Activated CD4-positive, alpha-beta memory T cell treated with anti-CD3 and anti-CD28 coated beads, Interleukin-2, amount 10 ng/mL, durations not matched to agents 7 days and 5 days (primary cell): ENCODE measurements at regions not wholly inside any gene's neighbourhood (a gene's known extent, or its start where the extent isn't known, plus 50 kb on each side); places are given as distances from the start of the nearest gene placed in this dataset.

Experiments used
- CTCF ChIA-PET: fragments of 350-600 bp; sonication (Branson Sonifier 250); formaldehyde crosslinking; loops from one replicate; lab custom pipeline; 2021; ENCODE audit warnings: antibody characterized with exemption, inconsistent platforms; lab: Charles Lee
- POLR2A ChIA-PET: fragments of 350-600 bp; sonication (Branson Sonifier 250); formaldehyde crosslinking; loops from one replicate; lab custom pipeline; 2021; ENCODE audit warnings: antibody characterized with exemption; lab: Charles Lee
- DNase-seq: peaks from one replicate; pipeline ENCODE4 v3.0.0-alpha.2; 2020
- H3K27ac Mint-ChIP-seq: one replicate; pipeline ENCODE4 v1.8.0; 2021; ENCODE audit warnings: mild to moderate bottlenecking, mixed read lengths
- H3K27me3 Mint-ChIP-seq: one replicate; pipeline ENCODE4 v1.8.0; 2021; ENCODE audit warnings: mixed read lengths
- H3K36me3 Mint-ChIP-seq: one replicate; pipeline ENCODE4 v1.8.0; 2021; ENCODE audit warnings: low read depth, mixed read lengths
- H3K4me1 Mint-ChIP-seq: one replicate; pipeline ENCODE4 v1.8.0; 2021; ENCODE audit warnings: mixed read lengths
- H3K4me3 Mint-ChIP-seq: one replicate; pipeline ENCODE4 v1.8.0; 2021; ENCODE audit warnings: mild to moderate bottlenecking, mixed read lengths
- H3K9me3 Mint-ChIP-seq: one replicate; pipeline ENCODE4 v1.8.0; 2021; ENCODE audit warnings: mixed read lengths

- no peaks in the 10 kb centered on the region for H3K27me3 Mint-ChIP-seq
- H3K4me1 Mint-ChIP-seq: no peaks in the 10 kb centered on the region
- no peak for DNase-seq
- ChIA-PET CTCF (no interaction called here), POLR2A (no interaction called here)
- no peaks in the 10 kb centered on the region for H3K36me3 Mint-ChIP-seq
- H3K9me3 Mint-ChIP-seq: peaks cover 10% of the 10 kb centered on the region
- no peak overlapping the region for H3K4me3 Mint-ChIP-seq
- H3K27ac Mint-ChIP-seq: no peak overlapping the region
Observed at GRCh38 chr4:32475710-32476109, 1755.5 kb downstream of the PCDH7 start.

GRCh38 chr4:32477518-32477917 lies 1757.3 kb downstream of the PCDH7 start:
- DNase-seq: no peak
- Mint-ChIP-seq H3K9me3 (peaks cover 18% of the 10 kb centered on the region), H3K4me1 (no peaks in the 10 kb centered on the region), H3K36me3 (no peaks in the 10 kb centered on the region), H3K27ac (no peak overlapping the region), H3K27me3 (no peaks in the 10 kb centered on the region), H3K4me3 (no peak overlapping the region)
- POLR2A ChIA-PET: no interaction called here
- CTCF ChIA-PET: no interaction called here

DNA sequence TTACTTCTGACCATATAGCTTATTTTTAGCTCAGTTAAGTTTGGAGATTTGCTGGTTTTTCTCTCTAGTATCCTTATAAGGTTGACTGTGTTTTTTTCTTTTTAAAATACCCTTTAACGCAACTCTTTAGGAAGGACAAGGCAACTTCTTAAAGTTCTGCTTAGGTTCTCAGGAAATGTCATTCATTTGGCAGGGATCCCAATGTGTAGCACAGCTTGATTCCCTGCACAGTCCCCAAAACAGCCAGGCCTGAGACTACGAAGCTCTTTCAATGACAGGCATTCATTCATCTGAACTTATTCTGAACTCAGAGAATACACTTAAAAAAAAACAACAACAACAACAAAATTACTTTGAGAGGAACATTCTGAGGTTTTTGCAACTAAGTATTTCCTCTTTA lies 1765.8 kb downstream of the PCDH7 start:
- Mint-ChIP-seq H3K4me3 (no peak overlapping the region), H3K4me1 (no peaks in the 10 kb centered on the region), H3K27ac (no peak overlapping the region), H3K9me3 (peaks cover 10% of the 10 kb centered on the region), H3K36me3 (no peaks in the 10 kb centered on the region), H3K27me3 (no peaks in the 10 kb centered on the region)
- DNase-seq: no peak
- POLR2A ChIA-PET: no interaction called here
- CTCF ChIA-PET: no interaction called here

GRCh38 chr4:32488690-32489089 lies 1768.5 kb downstream of the PCDH7 start:
- Mint-ChIP-seq H3K27me3 (no peaks in the 10 kb centered on the region), H3K36me3 (no peaks in the 10 kb centered on the region), H3K4me1 (no peaks in the 10 kb centered on the region), H3K9me3 (peaks cover 3% of the 10 kb centered on the region), H3K4me3 (no peak overlapping the region), H3K27ac (no peak overlapping the region)
- CTCF ChIA-PET: no interaction called here
- POLR2A ChIA-PET: no interaction called here
- DNase-seq: no peak

DNA sequence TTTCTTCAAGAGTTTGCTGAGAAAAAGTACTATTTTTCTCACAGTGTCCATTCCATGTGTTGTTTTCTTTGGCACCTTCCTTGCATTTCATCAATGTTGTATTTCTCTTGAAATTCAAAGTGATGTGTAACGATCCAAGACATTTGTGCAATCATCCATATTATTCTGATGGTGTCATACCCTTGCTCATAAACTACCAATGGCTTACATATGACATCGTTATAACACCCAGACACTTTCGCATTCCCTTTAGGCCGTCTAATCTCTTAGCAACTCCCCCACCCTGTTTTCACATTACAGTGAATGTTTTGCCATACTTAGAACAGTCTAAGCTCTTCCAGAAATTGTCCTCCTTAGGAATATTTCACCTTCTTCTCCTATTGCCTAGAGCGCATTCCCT lies 1779.0 kb downstream of the PCDH7 start:
- no peak overlapping the region for H3K27ac Mint-ChIP-seq
- CTCF ChIA-PET: no interaction called here
- peaks cover 6% of the 10 kb centered on the region for H3K9me3 Mint-ChIP-seq
- H3K4me1 Mint-ChIP-seq: no peaks in the 10 kb centered on the region
- H3K36me3 Mint-ChIP-seq: no peaks in the 10 kb centered on the region
- no peak overlapping the region for H3K4me3 Mint-ChIP-seq
- DNase-seq: no peak
- H3K27me3 Mint-ChIP-seq: no peaks in the 10 kb centered on the region
- POLR2A ChIA-PET: no interaction called here

GRCh38 chr4:32503241-32503640 lies 1783.1 kb downstream of the PCDH7 start:
- Mint-ChIP-seq H3K36me3 (no peaks in the 10 kb centered on the region), H3K4me3 (no peak overlapping the region), H3K4me1 (no peaks in the 10 kb centered on the region), H3K9me3 (peaks cover 12% of the 10 kb centered on the region), H3K27me3 (no peaks in the 10 kb centered on the region), H3K27ac (no peak overlapping the region)
- ChIA-PET CTCF (no interaction called here), POLR2A (no interaction called here)
- DNase-seq: no peak

DNA sequence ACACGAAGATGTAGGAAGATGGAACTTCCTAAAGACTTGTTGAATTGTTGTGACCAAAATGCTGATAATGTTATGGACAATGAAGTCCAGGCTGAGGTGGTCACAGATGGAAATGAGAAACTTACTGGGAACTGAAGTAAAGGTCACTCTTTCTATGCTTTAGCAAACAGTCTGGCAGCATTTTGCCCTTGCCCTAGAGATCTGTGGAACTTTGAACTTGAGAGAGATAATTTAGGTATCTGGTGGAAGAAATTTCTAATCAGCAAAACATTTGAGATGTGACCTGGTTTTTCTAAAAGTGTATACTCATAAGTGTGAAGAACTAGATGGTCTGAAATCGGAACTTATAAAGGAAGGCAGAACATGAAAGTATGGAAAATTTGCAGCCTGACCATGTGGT lies 1785.9 kb downstream of the PCDH7 start:
- Mint-ChIP-seq H3K27ac (no peak overlapping the region), H3K36me3 (no peaks in the 10 kb centered on the region), H3K4me1 (no peaks in the 10 kb centered on the region), H3K4me3 (no peak overlapping the region), H3K9me3 (peaks cover 8% of the 10 kb centered on the region), H3K27me3 (no peaks in the 10 kb centered on the region)
- ChIA-PET POLR2A (no interaction called here), CTCF (no interaction called here)
- no peak for DNase-seq

GRCh38 chr4:32519060-32519459 lies 1798.9 kb downstream of the PCDH7 start:
- Mint-ChIP-seq H3K4me3 (no peak overlapping the region), H3K36me3 (no peaks in the 10 kb centered on the region), H3K4me1 (no peaks in the 10 kb centered on the region), H3K27ac (no peak overlapping the region), H3K9me3 (peaks cover 11% of the 10 kb centered on the region), H3K27me3 (no peaks in the 10 kb centered on the region)
- ChIA-PET CTCF (no interaction called here), POLR2A (no interaction called here)
- DNase-seq: no peak

DNA sequence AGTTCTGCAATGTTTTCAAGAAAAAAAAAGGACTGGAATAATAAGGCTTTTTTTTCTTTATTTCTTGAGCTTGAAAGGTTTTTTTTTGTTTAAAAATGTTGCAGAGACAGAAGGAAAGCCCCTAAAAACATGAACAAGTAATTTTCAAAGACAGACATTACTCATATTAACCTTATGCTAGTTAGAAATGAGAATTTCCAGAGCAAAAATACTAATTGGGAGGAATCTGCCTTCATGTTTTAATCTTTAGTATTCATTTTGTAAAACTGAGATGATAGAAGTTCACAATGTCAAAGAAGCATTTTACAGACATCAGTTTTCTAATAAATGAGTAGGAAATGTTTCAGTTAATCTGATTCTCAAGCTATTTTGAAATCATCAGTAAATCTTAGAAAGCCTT lies 1805.3 kb downstream of the PCDH7 start:
- no peaks in the 10 kb centered on the region for H3K4me1 Mint-ChIP-seq
- no peak overlapping the region for H3K4me3 Mint-ChIP-seq
- DNase-seq: no peak
- H3K27me3 Mint-ChIP-seq: no peaks in the 10 kb centered on the region
- H3K9me3 Mint-ChIP-seq: peaks cover 11% of the 10 kb centered on the region
- ChIA-PET CTCF (no interaction called here), POLR2A (no interaction called here)
- no peak overlapping the region for H3K27ac Mint-ChIP-seq
- no peaks in the 10 kb centered on the region for H3K36me3 Mint-ChIP-seq

DNA sequence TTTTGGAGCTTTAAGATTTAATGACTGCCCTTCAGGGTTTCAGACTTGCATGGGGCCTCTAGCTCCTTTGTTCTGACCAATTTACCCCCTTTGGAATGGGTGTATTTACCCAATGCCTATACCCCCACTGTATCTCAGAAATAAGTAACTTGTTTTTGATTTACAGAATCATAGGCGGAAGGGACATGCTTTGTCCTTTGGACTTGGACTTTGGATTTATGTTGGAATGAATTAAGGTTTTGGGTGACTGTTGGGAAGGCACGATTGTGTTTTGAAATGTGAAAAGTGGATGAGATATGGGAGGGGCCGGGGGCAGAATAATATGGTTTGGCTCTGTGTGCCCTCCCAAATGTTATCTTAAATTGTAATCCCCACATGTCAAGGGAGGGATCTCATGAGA lies 1824.7 kb downstream of the PCDH7 start:
- POLR2A ChIA-PET: no interaction called here
- Mint-ChIP-seq H3K9me3 (peaks cover 6% of the 10 kb centered on the region), H3K36me3 (no peaks in the 10 kb centered on the region), H3K27ac (no peak overlapping the region), H3K27me3 (no peaks in the 10 kb centered on the region), H3K4me3 (no peak overlapping the region), H3K4me1 (no peaks in the 10 kb centered on the region)
- no peak for DNase-seq
- CTCF ChIA-PET: no interaction called here

- no peaks in the 10 kb centered on the region for H3K27me3 Mint-ChIP-seq
- peaks cover 2% of the 10 kb centered on the region for H3K9me3 Mint-ChIP-seq
- H3K27ac Mint-ChIP-seq: no peak overlapping the region
- POLR2A ChIA-PET: no interaction called here
- H3K36me3 Mint-ChIP-seq: no peaks in the 10 kb centered on the region
- no peaks in the 10 kb centered on the region for H3K4me1 Mint-ChIP-seq
- DNase-seq: no peak
- CTCF ChIA-PET: no interaction called here
- H3K4me3 Mint-ChIP-seq: no peak overlapping the region
Observed at GRCh38 chr4:32551943-32552342, 1831.8 kb downstream of the PCDH7 start.

GRCh38 chr4:32560306-32560705 lies 1840.1 kb downstream of the PCDH7 start:
- H3K27me3 Mint-ChIP-seq: no peaks in the 10 kb centered on the region
- H3K36me3 Mint-ChIP-seq: no peaks in the 10 kb centered on the region
- no peaks in the 10 kb centered on the region for H3K4me1 Mint-ChIP-seq
- H3K4me3 Mint-ChIP-seq: no peak overlapping the region
- ChIA-PET CTCF (no interaction called here), POLR2A (no interaction called here)
- H3K27ac Mint-ChIP-seq: no peak overlapping the region
- no peak for DNase-seq
- H3K9me3 Mint-ChIP-seq: peaks cover under 1% of the 10 kb centered on the region

GRCh38 chr4:32562010-32562409 lies 1841.8 kb downstream of the PCDH7 start:
- H3K9me3 Mint-ChIP-seq: peaks cover 4% of the 10 kb centered on the region
- DNase-seq: no peak
- H3K27me3 Mint-ChIP-seq: no peaks in the 10 kb centered on the region
- H3K4me1 Mint-ChIP-seq: no peaks in the 10 kb centered on the region
- H3K36me3 Mint-ChIP-seq: no peaks in the 10 kb centered on the region
- POLR2A ChIA-PET: no interaction called here
- CTCF ChIA-PET: no interaction called here
- H3K4me3 Mint-ChIP-seq: no peak overlapping the region
- H3K27ac Mint-ChIP-seq: no peak overlapping the region

GRCh38 chr4:32564626-32565025 lies 1844.5 kb downstream of the PCDH7 start:
- H3K4me1 Mint-ChIP-seq: no peaks in the 10 kb centered on the region
- no peak for DNase-seq
- H3K36me3 Mint-ChIP-seq: no peaks in the 10 kb centered on the region
- H3K27ac Mint-ChIP-seq: no peak overlapping the region
- H3K27me3 Mint-ChIP-seq: no peaks in the 10 kb centered on the region
- POLR2A ChIA-PET: no interaction called here
- H3K9me3 Mint-ChIP-seq: peaks cover 8% of the 10 kb centered on the region
- CTCF ChIA-PET: no interaction called here
- no peak overlapping the region for H3K4me3 Mint-ChIP-seq

DNA sequence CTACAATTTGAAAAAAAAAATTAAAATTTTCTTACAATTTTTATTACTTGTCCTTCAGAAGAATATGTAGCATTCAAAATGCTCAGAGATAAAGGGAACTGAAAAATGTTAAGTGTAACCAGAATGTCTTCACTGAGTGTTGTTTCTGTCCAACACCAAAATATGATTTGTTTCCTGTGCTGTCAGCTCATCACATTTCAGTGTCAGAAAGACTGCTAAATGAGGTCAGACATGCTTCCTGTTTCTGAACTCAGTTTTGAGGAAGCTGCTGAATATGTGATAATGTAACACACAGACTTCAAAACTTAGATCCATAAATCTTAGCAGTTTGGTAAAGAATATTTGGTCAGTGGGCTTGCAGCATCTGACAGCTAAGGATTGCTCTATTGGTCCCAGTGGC lies 1849.7 kb downstream of the PCDH7 start:
- DNase-seq: no peak
- H3K27me3 Mint-ChIP-seq: no peaks in the 10 kb centered on the region
- ChIA-PET POLR2A (no interaction called here), CTCF (no interaction called here)
- no peak overlapping the region for H3K4me3 Mint-ChIP-seq
- H3K4me1 Mint-ChIP-seq: no peaks in the 10 kb centered on the region
- H3K9me3 Mint-ChIP-seq: peaks cover 8% of the 10 kb centered on the region
- no peak overlapping the region for H3K27ac Mint-ChIP-seq
- H3K36me3 Mint-ChIP-seq: no peaks in the 10 kb centered on the region
